Amygdala (tissue), 56 donors: ENCODE measurements at regions not wholly inside any gene's neighbourhood (a gene's known extent, or its start where the extent isn't known, plus 50 kb on each side); places are given as distances from the start of the nearest gene placed in this dataset.

Experiments
- DNase-seq, 56 donors: peaks; one replicate each; lab custom pipeline; 2025; lab: John Stamatoyannopoulos, UW

DNA sequence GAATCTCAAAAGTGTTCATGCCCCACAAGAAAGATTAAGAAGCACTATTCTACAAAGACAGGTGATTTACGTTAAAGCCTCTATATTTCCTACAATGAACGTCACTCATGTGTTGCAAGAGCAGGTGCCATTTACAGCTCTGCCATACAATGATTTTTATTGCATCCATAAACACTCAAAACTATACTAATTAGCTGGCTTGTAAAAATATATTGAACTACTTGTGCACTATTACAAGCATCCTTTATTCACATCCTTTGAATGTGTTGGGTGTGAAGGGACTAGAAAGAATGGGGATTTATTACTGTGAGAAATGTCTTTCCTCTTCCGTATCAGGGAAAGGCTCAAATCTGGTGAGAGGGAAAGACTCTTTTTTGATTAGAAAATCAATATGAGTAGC is 50.7 kb upstream of the C3orf49 start:
- no peak for DNase-seq

DNA sequence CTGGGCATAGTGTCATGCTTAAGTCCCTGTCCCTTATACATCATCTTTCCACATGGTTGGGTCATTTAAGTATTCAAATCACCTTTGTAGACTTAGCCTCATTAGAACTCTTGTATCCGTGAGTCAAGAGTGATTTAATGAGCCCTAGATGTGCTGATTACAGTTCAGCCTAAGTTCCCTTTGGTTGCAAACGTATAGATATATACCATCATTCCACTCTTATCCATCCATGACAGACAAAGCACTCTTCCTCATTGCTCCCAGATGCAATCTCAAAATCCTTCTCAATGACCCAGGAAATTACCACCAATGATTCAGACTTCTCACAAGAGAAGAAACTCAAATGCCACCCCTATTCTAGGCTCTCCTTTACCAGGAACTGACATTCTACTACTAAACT is 50.2 kb upstream of the C3orf49 start:
- DNase-seq = no peak
